ENCODE measurements at regions not wholly inside any gene's neighbourhood (a gene's known extent, or its start where the extent isn't known, plus 50 kb on each side); places are given as distances from the start of the nearest gene placed in this dataset.

DNA sequence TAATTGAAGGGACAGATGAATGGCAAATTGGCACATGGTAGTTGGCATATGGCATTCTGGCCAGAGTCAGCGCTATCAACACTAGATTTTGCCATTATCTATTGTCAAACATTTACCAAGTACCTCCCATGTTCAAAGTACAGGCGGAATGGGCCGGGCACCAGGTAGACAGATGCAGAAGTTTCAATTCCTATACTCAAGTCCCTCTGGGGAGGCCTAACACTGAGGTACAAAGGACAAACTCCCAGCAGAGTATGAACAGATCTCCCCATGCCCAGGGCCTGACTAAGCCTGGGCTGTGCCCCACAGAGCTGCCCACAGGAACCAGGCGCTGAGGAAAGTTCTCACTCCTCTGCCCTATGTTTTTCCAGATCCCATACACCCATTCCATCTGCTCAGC lies 257.5 kb upstream of the KLHL29 start (continued):
- TF ChIP-seq, protein P1, sequence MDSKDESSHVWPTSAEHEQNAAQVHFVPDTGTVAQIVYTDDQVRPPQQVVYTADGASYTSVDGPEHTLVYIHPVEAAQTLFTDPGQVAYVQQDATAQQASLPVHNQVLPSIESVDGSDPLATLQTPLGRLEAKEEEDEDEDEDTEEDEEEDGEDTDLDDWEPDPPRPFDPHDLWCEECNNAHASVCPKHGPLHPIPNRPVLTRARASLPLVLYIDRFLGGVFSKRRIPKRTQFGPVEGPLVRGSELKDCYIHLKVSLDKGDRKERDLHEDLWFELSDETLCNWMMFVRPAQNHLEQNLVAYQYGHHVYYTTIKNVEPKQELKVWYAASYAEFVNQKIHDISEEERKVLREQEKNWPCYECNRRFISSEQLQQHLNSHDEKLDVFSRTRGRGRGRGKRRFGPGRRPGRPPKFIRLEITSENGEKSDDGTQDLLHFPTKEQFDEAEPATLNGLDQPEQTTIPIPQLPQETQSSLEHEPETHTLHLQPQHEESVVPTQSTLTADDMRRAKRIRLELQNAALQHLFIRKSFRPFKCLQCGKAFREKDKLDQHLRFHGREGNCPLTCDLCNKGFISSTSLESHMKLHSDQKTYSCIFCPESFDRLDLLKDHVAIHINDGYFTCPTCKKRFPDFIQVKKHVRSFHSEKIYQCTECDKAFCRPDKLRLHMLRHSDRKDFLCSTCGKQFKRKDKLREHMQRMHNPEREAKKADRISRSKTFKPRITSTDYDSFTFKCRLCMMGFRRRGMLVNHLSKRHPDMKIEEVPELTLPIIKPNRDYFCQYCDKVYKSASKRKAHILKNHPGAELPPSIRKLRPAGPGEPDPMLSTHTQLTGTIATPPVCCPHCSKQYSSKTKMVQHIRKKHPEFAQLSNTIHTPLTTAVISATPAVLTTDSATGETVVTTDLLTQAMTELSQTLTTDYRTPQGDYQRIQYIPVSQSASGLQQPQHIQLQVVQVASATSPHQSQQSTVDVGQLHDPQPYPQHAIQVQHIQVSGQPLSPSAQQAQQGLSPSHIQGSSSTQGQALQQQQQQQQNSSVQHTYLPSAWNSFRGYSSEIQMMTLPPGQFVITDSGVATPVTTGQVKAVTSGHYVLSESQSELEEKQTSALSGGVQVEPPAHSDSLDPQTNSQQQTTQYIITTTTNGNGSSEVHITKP (CRISPR knock-in tag; IDR thresholded peaks at IDR 0.05; ENCODE audit: low read depth), result no peak
- TF ChIP-seq JARID2 (CRISPR knock-in tag; IDR thresholded peaks at IDR 0.05; ENCODE audit: insufficient replicate concordance), result no peak
- no peak for TF ChIP-seq ZNF720 (CRISPR knock-in tag; IDR thresholded peaks at IDR 0.05)
- no peak for TF ChIP-seq ZNF616 (CRISPR knock-in tag; IDR thresholded peaks at IDR 0.05; ENCODE audit: low read depth)
- TF ChIP-seq ZNF550 (CRISPR knock-in tag; IDR thresholded peaks at IDR 0.05; ENCODE audit: borderline replicate concordance), result no peak
- TF ChIP-seq, protein P2, sequence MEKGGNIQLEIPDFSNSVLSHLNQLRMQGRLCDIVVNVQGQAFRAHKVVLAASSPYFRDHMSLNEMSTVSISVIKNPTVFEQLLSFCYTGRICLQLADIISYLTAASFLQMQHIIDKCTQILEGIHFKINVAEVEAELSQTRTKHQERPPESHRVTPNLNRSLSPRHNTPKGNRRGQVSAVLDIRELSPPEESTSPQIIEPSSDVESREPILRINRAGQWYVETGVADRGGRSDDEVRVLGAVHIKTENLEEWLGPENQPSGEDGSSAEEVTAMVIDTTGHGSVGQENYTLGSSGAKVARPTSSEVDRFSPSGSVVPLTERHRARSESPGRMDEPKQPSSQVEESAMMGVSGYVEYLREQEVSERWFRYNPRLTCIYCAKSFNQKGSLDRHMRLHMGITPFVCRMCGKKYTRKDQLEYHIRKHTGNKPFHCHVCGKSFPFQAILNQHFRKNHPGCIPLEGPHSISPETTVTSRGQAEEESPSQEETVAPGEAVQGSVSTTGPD (CRISPR knock-in tag; IDR thresholded peaks at IDR 0.05), result no peak

DNA sequence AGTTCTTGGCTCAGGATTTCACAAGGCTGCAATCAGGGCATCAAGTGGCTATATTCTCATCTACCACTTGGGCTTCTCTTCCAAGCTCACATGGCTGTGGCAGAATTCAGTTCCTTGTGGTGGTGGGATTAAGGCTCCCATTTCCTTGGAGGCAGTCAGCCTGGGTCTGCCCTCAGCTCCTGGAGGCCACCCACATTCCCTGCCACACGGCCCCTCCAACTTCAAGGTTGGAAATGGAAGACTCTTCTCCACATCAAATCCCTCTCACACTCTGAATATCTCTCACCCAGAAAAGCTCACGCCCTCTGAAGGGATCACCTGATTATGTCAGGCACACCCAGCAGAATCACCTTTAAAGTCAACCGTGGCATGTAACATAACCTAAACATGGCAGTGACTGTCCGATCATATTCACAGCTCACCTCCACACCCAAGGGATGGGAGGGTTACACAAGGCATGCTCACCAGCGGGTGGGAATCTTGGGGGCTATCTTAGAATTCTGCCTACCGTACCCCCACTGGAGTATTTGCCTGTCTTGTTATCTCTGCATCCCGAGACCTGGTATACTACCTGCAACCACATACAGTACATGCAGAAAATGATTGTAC lies 256.2 kb upstream of the KLHL29 start:
- POLR2A ChIA-PET, result no interaction called here
- H3K4me3 ChIP-seq (replicated peaks in 1 of 3; ENCODE audit: insufficient read depth in 1 of 3, low read depth in 2 of 3, low read length in 3 of 3), result no peak overlapping the region
- no peaks in the 10 kb centered on the region for H3K27me3 ChIP-seq (ENCODE audit: control insufficient read depth in 1 of 2, insufficient read depth in 2 of 2, low read length in 2 of 2)
- no peaks in the 10 kb centered on the region for H4K20me1 ChIP-seq (ENCODE audit: insufficient read depth, low read length)
- ATAC-seq (no peak), DNase-seq (ENCODE audit: low spot score) (no peak), FAIRE-seq (no peak)
- peaks cover 14% of the 10 kb centered on the region for H3K4me1 ChIP-seq (ENCODE audit: insufficient read depth, low read length)
- H3K27ac ChIP-seq (ENCODE audit: extremely low read length, insufficient read depth, low read length), result no peak overlapping the region
- no peak overlapping the region for H2AFZ ChIP-seq (ENCODE audit: low read length)
- H3K9ac ChIP-seq (ENCODE audit: insufficient read depth, low read depth, low read length), result no peak overlapping the region
- in situ Hi-C loops (cut with HindIII; ENCODE audit: extremely low pct_ligation_motif_present, low pct_unique_long_range_greater_than_20kb) (no loop called here), intact Hi-C loops (cut with micrococcal nuclease; ENCODE audit: unreplicated experiment) (no loop called here)
- 80% methylated on average over 7 of the region's 7 CpGs for WGBS (ENCODE audit: low lambda C conversion rate)
- H3K4me2 ChIP-seq (ENCODE audit: low read depth, low read length), result no peak overlapping the region
- no peaks in the 10 kb centered on the region for H3K79me2 ChIP-seq (ENCODE audit: insufficient read depth, low read length)
- H3K9me3 ChIP-seq (ENCODE audit: low read length), result peaks cover 11% of the 10 kb centered on the region
- CTCF ChIA-PET (ENCODE audit: low intra/inter-chr PET ratio, low total read pairs), result no interaction called here
- BruUV-seq (replicated peaks), result no TSS peak
- no peaks in the 10 kb centered on the region for H3K36me3 ChIP-seq (replicated peaks in 1 of 2; ENCODE audit: control insufficient read depth in 1 of 2, insufficient read depth in 2 of 2, low read length in 2 of 2)
- TF ChIP-seq MED13 (CRISPR knock-in tag; IDR thresholded peaks at IDR 0.05) (no peak), ZNF543 (CRISPR knock-in tag; IDR thresholded peaks at IDR 0.05) (peak; percentile 100), POLR2AphosphoS2 (IDR thresholded peaks at IDR 0.05; ENCODE audit: low read depth, low read length) (no peak)

Data from HepG2 (cell line).